Right cardiac atrium (tissue), 5 donors: ENCODE measurements at regions not wholly inside any gene's neighbourhood (a gene's known extent, or its start where the extent isn't known, plus 50 kb on each side); places are given as distances from the start of the nearest gene placed in this dataset.

Experiments
- ATAC-seq, 2 donors: fragments of 200-7000 bp; cut with Tn5 transposase; one replicate each; pipeline versions ENCODE4 v1.8.0 to v1.9.1; 2020; ENCODE audit warnings: moderate library complexity in 2 of 2, mild to moderate bottlenecking in 1 of 2
- DNase-seq, 3 donors: peaks; one replicate each; pipeline ENCODE4 v3.0.0-alpha.2; 2020
- H3K27ac ChIP-seq: one replicate; pipeline ENCODE4 v1.5.1; 2013; ENCODE audit warnings: mild to moderate bottlenecking, low read length, control low read depth, moderate library complexity
- H3K27me3 ChIP-seq: one replicate; pipeline ENCODE4 v1.6.1; 2013; ENCODE audit not compliant: control insufficient read depth, insufficient read depth
- H3K4me1 ChIP-seq: one replicate; pipeline ENCODE4 v1.6.1; 2013; ENCODE audit warnings: low read length; ENCODE audit not compliant: control insufficient read depth, insufficient read depth
- H3K4me3 ChIP-seq: one replicate; pipeline ENCODE4 v1.5.1; 2013; ENCODE audit warnings: low read length, control low read depth
- H3K9me3 ChIP-seq: one replicate; pipeline ENCODE4 v1.6.1; 2013; ENCODE audit warnings: low read length; ENCODE audit not compliant: control insufficient read depth
- WGBS: extraction: QIAGEN DNeasy Blood & Tissue Kit; methylation state at CpG from one replicate; pipeline ENCODE4 v1.1.7; 2013; 5-methylcytosine and 5-hydroxymethylcytosine counted together
- intact Hi-C, 4 donors: fragments of 100-400 bp; cut with DNase I; formaldehyde crosslinking; loops; one replicate each; pipeline versions ENCODE4 v1.11.0 to v1.14.0; 2022 to 2023
- donor health status: healthy with polysubstance abuse.
- donor health status: DM: no; HTN: yes; CAD: no.
- donor health status: DM: no; HTN: no; CAD: no.
- donor health status: DM: no; HTN: yes; CAD: no; lungs with severe emphysema.
- donor health status: DM: yes; HTN: yes; CAD: no.

GRCh38 chr6:25175196-25175595, 104.0 kb upstream of the CARMIL1 start:
- Histone ChIP-seq H3K4me3 (no peak overlapping the region), H3K4me1 (peaks cover 6% of the 10 kb centered on the region), H3K27me3 (no peaks in the 10 kb centered on the region), H3K27ac (no peak overlapping the region), H3K9me3 (no peaks in the 10 kb centered on the region)
- intact Hi-C loops = no loop called here
- peak in 1 of 2 donors; percentile 65 for ATAC-seq
- no peak for DNase-seq
- WGBS = 51% methylated on average over 6 of the region's 6 CpGs

- peaks cover 6% of the 10 kb centered on the region for H3K4me1 ChIP-seq
- H3K27me3 ChIP-seq = no peaks in the 10 kb centered on the region
- H3K4me3 ChIP-seq = no peak overlapping the region
- intact Hi-C loops = no loop called here
- ATAC-seq = no peak
- no peaks in the 10 kb centered on the region for H3K9me3 ChIP-seq
- 72% methylated on average over 2 of the region's 2 CpGs for WGBS
- DNase-seq = no peak
- peak overlapping the region; percentile 43 for H3K27ac ChIP-seq
These were observed 103.5 kb upstream of the CARMIL1 start for GRCh38 chr6:25175681-25176080.

- Histone ChIP-seq H3K27me3 (no peaks in the 10 kb centered on the region), H3K4me3 (no peak overlapping the region)
- intact Hi-C loops = no loop called here
These were observed 102.7 kb upstream of the CARMIL1 start for GRCh38 chr6:25176466-25176865.

GRCh38 chr6:25177500-25178028, 101.6 kb upstream of the CARMIL1 start:
- Histone ChIP-seq H3K4me1 (peaks cover 6% of the 10 kb centered on the region), H3K27ac (no peak overlapping the region), H3K27me3 (no peaks in the 10 kb centered on the region), H3K4me3 (no peak overlapping the region), H3K9me3 (no peaks in the 10 kb centered on the region)
- 99% methylated on average over 1 of the region's 1 CpG for WGBS
- ATAC-seq (no peak), DNase-seq (no peak)
- intact Hi-C loops = no loop called here

More at GRCh38 chr6:25176466-25176865, 102.7 kb upstream of the CARMIL1 start:
- DNase-seq = no peak
- Histone ChIP-seq H3K4me1 (peaks cover 6% of the 10 kb centered on the region), H3K9me3 (no peaks in the 10 kb centered on the region), H3K27ac (no peak overlapping the region)
- no peak for ATAC-seq

- no peak overlapping the region for H3K4me3 ChIP-seq
- intact Hi-C loops = no loop called here
- 79% methylated on average over 8 of the region's 8 CpGs for WGBS
- DNase-seq (no peak), ATAC-seq (no peak)
- no peaks in the 10 kb centered on the region for H3K9me3 ChIP-seq
- peaks cover 4% of the 10 kb centered on the region for H3K4me1 ChIP-seq
- peak overlapping the region; percentile 81 for H3K27ac ChIP-seq
- no peaks in the 10 kb centered on the region for H3K27me3 ChIP-seq
These were observed 100.7 kb upstream of the CARMIL1 start for GRCh38 chr6:25178336-25179035.

GRCh38 chr6:25179051-25179778, 100.0 kb upstream of the CARMIL1 start:
- no peaks in the 10 kb centered on the region for H3K27me3 ChIP-seq
- ATAC-seq (peak; percentile 61 to 72), DNase-seq (no peak)
- WGBS = 44% methylated on average over 4 of the region's 4 CpGs
- H3K27ac ChIP-seq = peak overlapping the region; percentile 81
- no peak overlapping the region for H3K4me3 ChIP-seq
- intact Hi-C loops = no loop called here
- no peaks in the 10 kb centered on the region for H3K9me3 ChIP-seq
- H3K4me1 ChIP-seq = peaks cover 3% of the 10 kb centered on the region

GRCh38 chr6:25180630-25181349, 98.4 kb upstream of the CARMIL1 start:
- no peak for ATAC-seq
- no peaks in the 10 kb centered on the region for H3K27me3 ChIP-seq
- H3K9me3 ChIP-seq = no peaks in the 10 kb centered on the region
- H3K4me1 ChIP-seq = peaks cover 2% of the 10 kb centered on the region
- WGBS = 85% methylated on average over 11 of the region's 11 CpGs
- intact Hi-C loops = no loop called here
- H3K27ac ChIP-seq = no peak overlapping the region
- H3K4me3 ChIP-seq = no peak overlapping the region
- no peak for DNase-seq

GRCh38 chr6:25181350-25181724, 97.8 kb upstream of the CARMIL1 start:
- Histone ChIP-seq H3K9me3 (no peaks in the 10 kb centered on the region), H3K4me1 (peaks cover 2% of the 10 kb centered on the region), H3K4me3 (no peak overlapping the region), H3K27ac (no peak overlapping the region), H3K27me3 (no peaks in the 10 kb centered on the region)
- intact Hi-C loops = no loop called here
- 78% methylated on average over 4 of the region's 4 CpGs for WGBS
- DNase-seq = no peak
- ATAC-seq = no peak

- Histone ChIP-seq H3K9me3 (no peaks in the 10 kb centered on the region), H3K4me1 (peaks cover 2% of the 10 kb centered on the region), H3K27ac (no peak overlapping the region), H3K27me3 (no peaks in the 10 kb centered on the region), H3K4me3 (no peak overlapping the region)
- WGBS = 89% methylated on average over 1 of the region's 1 CpG
- intact Hi-C loops = no loop called here
- DNase-seq (no peak), ATAC-seq (peak in 1 of 2 donors; percentile 61)
These were observed 97.3 kb upstream of the CARMIL1 start for GRCh38 chr6:25181923-25182322.

GRCh38 chr6:25186919-25187318, 92.3 kb upstream of the CARMIL1 start:
- 74% methylated on average over 2 of the region's 2 CpGs for WGBS
- no peak for ATAC-seq
- Histone ChIP-seq H3K27ac (no peak overlapping the region), H3K4me1 (no peaks in the 10 kb centered on the region), H3K27me3 (no peaks in the 10 kb centered on the region), H3K9me3 (no peaks in the 10 kb centered on the region), H3K4me3 (no peak overlapping the region)
- no peak for DNase-seq
- intact Hi-C loops = no loop called here

- H3K9me3 ChIP-seq = no peaks in the 10 kb centered on the region
- WGBS = 86% methylated on average over 1 of the region's 1 CpG
- H3K27me3 ChIP-seq = no peaks in the 10 kb centered on the region
- H3K4me1 ChIP-seq = no peaks in the 10 kb centered on the region
- H3K27ac ChIP-seq = no peak overlapping the region
- intact Hi-C loops = no loop called here
- H3K4me3 ChIP-seq = no peak overlapping the region
- DNase-seq (no peak), ATAC-seq (no peak)
These were observed 90.9 kb upstream of the CARMIL1 start for GRCh38 chr6:25188232-25188631.
